HG03354 (cell line): ENCODE measurements at regions not wholly inside any gene's neighbourhood (a gene's known extent, or its start where the extent isn't known, plus 50 kb on each side); places are given as distances from the start of the nearest gene placed in this dataset.
A peak's percentile ranks its signal among the peaks of the same experiment; 100 is the strongest.

Source experiments
- ATAC-seq: cut with Tn5 transposase; IDR thresholded peaks from one replicate; pipeline ENCODE4 v1.9.1; 2021; ENCODE audit warnings: mild to moderate bottlenecking; ENCODE audit not compliant: unreplicated experiment, poor library complexity, severe bottlenecking

- ATAC-seq = no peak
These were observed 109.6 kb upstream of the STARD3NL start for GRCh38 chr7:38068461-38068860.

DNA sequence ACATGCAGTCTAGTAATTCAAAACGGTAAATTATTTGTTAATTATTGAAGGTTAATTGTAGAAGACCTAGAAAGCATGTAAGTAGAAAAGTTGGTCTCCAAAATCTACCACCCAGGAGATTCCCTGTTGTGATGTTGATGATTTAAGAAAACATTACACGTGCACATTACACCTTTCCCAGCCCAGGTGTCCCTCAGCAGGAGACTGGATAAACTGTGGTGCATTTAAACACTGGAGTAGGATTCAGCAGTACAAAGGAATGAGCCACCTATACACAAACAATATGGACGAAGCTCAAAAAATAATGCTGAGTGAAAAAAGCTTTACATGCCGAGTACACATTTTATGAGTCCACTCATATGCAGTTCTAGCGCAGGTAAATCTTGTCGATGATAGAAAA lies 109.0 kb upstream of the STARD3NL start:
- ATAC-seq = no peak

- ATAC-seq = no peak
These were observed 107.3 kb upstream of the STARD3NL start for GRCh38 chr7:38070718-38071117.

GRCh38 chr7:38086857-38087256 lies 91.2 kb upstream of the STARD3NL start:
- no peak for ATAC-seq

DNA sequence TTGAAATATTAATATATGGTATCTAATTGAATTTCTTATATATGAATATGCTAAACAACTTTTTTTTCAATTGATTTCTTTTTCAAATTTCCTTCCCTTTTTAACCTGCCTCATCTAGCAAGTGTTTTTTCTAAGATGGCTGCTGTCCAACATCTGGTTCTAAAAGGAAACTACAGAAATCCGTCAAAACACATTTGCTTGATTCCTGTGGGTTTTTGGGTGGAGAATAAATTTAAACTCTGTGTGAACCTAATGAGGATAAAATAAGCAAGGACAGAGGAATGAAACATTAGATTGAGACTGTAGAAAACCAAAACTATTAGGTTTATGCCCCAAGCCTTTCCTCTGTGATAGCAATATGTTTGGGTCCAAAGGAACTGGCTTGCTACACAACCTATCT lies 75.5 kb upstream of the STARD3NL start:
- ATAC-seq = no peak

GRCh38 chr7:38105874-38106483 lies 72.1 kb upstream of the STARD3NL start:
- ATAC-seq = no peak

DNA sequence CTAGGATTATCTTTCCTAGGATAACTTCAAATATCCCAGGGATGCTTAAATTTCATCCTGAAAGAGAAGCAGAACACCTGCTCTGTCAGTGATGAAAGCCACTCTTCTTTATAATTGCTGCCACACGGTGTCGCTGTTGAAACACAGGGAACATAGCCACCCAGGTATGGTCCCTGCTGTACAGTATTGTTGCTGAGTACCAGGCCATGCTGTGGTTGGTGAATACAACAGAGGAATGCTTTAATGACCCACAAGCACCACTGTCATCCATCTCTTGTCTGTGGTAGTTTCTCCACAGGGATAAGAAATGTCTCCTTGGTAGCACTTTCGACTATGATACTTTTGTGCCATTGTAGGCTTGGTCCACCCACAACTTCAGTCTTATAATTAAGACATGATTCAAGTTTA lies 70.6 kb upstream of the STARD3NL start:
- ATAC-seq = peak; percentile 84

DNA sequence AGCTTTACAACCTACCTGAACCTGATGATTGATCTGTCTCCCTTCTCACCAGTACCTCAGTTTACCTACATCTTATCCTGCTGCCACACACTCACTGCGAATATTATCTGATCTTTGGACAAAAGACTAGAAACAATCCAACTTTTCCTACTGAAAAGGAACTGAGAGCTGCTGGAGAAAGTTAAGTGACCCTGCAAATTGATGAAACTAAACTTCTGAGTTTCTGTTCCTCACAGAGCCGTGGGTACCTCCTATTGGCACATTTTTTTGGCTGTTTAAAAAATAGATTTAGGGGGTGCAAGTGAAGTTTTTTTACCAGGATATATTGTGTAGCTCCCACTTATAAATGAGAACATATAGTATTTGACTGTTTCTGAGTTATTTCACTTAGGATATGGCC lies 66.0 kb upstream of the STARD3NL start:
- ATAC-seq = no peak

GRCh38 chr7:38120076-38120475 lies 58.0 kb upstream of the STARD3NL start:
- ATAC-seq = no peak

- no peak for ATAC-seq
These were observed 55.5 kb upstream of the STARD3NL start for GRCh38 chr7:38122501-38122900.

DNA sequence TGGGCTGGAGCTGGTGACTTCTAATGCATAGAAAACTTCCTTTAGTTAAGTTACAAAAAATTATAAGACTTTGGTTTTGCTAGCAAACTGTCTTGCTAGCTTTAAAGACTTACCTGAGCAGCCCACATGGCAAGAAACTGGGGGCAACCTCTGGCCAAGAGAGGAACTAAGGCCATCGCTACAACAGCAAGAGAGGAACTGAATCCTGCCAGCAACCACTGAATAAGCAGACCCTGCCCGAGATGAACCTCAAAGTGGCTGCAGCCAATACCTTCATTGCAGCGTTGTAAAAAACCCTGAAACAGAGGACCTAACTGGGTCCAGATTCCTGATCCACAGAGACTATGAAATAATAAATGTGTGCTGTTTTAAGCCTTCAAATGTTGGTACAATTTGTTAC lies 54.6 kb upstream of the STARD3NL start:
- no peak for ATAC-seq

- ATAC-seq = no peak
These were observed 50.5 kb upstream of the STARD3NL start for GRCh38 chr7:38127216-38128207.
